H9 (cell line): ENCODE measurements at regions not wholly inside any gene's neighbourhood (a gene's known extent, or its start where the extent isn't known, plus 50 kb on each side); places are given as distances from the start of the nearest gene placed in this dataset.

ENCODE experiments used
- DNase-seq: peaks from one replicate; pipeline ENCODE4 v3.0.0-alpha.2; 2017
- H2AFZ ChIP-seq: one replicate; pipeline ENCODE4 v1.6.1; 2013; ENCODE audit warnings: mild to moderate bottlenecking, low read length, control low read depth, moderate library complexity
- H2AK5ac ChIP-seq: 2 replicates; pipeline ENCODE4 v1.6.1; 2013; ENCODE audit warnings: low read length, control low read depth, mixed read lengths; ENCODE audit not compliant: insufficient read length
- H2BK120ac ChIP-seq: one replicate; pipeline ENCODE4 v1.6.1; 2013; ENCODE audit warnings: low read depth, mild to moderate bottlenecking, low read length, control low read depth, inconsistent platforms; ENCODE audit not compliant: poor library complexity, severe bottlenecking
- H2BK12ac ChIP-seq: 2 replicates; pipeline ENCODE4 v1.6.1; 2013; ENCODE audit warnings: low read length, control low read depth, mixed read lengths, low read depth; ENCODE audit not compliant: insufficient read length
- H2BK15ac ChIP-seq: 2 replicates; pipeline ENCODE4 v1.6.1; 2013; ENCODE audit warnings: low read depth, low read length, control low read depth
- H2BK20ac ChIP-seq: one replicate; pipeline ENCODE4 v1.6.1; 2013; ENCODE audit warnings: low read depth, mild to moderate bottlenecking, low read length, control low read depth, inconsistent platforms; ENCODE audit not compliant: poor library complexity, severe bottlenecking
- H2BK5ac ChIP-seq: 2 replicates; pipeline ENCODE4 v1.6.1; 2013; ENCODE audit warnings: low read length, control low read depth, mixed read lengths; ENCODE audit not compliant: insufficient read length
- H3K14ac ChIP-seq: 2 replicates; pipeline ENCODE4 v1.6.1; 2013; ENCODE audit warnings: low read length, control low read depth; ENCODE audit not compliant: insufficient read depth
- H3K18ac ChIP-seq: 2 replicates; pipeline ENCODE4 v1.6.1; 2013; ENCODE audit warnings: low read depth, mild to moderate bottlenecking, mixed read lengths, low read length, control low read depth; ENCODE audit not compliant: insufficient read length
- H3K23ac ChIP-seq: 2 replicates; pipeline ENCODE4 v1.6.1; 2013; ENCODE audit warnings: low read length, control low read depth, mixed read lengths, low read depth; ENCODE audit not compliant: insufficient read length
- H3K23me2 ChIP-seq: 2 replicates; pipeline ENCODE4 v1.6.1; 2013; ENCODE audit warnings: low read depth, mild to moderate bottlenecking, mixed read lengths, low read length, control low read depth; ENCODE audit not compliant: insufficient read length, poor library complexity, severe bottlenecking
- H3K27ac ChIP-seq: 2 replicates; pipeline ENCODE4 v1.5.1; 2013; ENCODE audit warnings: low read length, control low read depth, mixed read lengths, low read depth; ENCODE audit not compliant: insufficient read length
- H3K27me3 ChIP-seq: 2 replicates; pipeline ENCODE4 v1.6.1; 2013; ENCODE audit warnings: low read length, control low read depth, inconsistent platforms; ENCODE audit not compliant: insufficient read depth
- H3K4ac ChIP-seq: 2 replicates; pipeline ENCODE4 v1.6.1; 2013; ENCODE audit warnings: low read depth, mild to moderate bottlenecking, control low read depth, inconsistent platforms, low read length, moderate library complexity
- H3K4me1 ChIP-seq: 2 replicates; pipeline ENCODE4 v1.6.1; 2013; ENCODE audit warnings: low read length, control low read depth, inconsistent platforms; ENCODE audit not compliant: insufficient read depth
- H3K4me2 ChIP-seq: 2 replicates; pipeline ENCODE4 v1.6.1; 2013; ENCODE audit warnings: low read length, control low read depth, mixed read lengths; ENCODE audit not compliant: insufficient read length, insufficient read depth
- H3K56ac ChIP-seq: 2 replicates; pipeline ENCODE4 v1.6.1; 2013; ENCODE audit warnings: low read depth, mild to moderate bottlenecking, mixed read lengths, low read length, control low read depth; ENCODE audit not compliant: insufficient read length
- H3K79me1 ChIP-seq: 2 replicates; pipeline ENCODE4 v1.6.1; 2013; ENCODE audit warnings: low read depth, mild to moderate bottlenecking, moderate library complexity, low read length, control low read depth, inconsistent platforms; ENCODE audit not compliant: insufficient read depth, poor library complexity, severe bottlenecking
- H3K79me2 ChIP-seq: 2 replicates; pipeline ENCODE4 v1.6.1; 2013; ENCODE audit warnings: low read length, control low read depth, inconsistent platforms; ENCODE audit not compliant: insufficient read depth
- H3K9ac ChIP-seq: 2 replicates; pipeline ENCODE4 v1.6.1; 2013; ENCODE audit warnings: low read length, control low read depth, mixed read lengths; ENCODE audit not compliant: insufficient read length; ENCODE audit errors: extremely low read depth
- H3K9me3 ChIP-seq: one replicate; pipeline ENCODE4 v1.6.1; 2013; ENCODE audit warnings: low read depth, low read length, inconsistent platforms; ENCODE audit not compliant: control insufficient read depth
- H3T11ph ChIP-seq: one replicate; pipeline ENCODE4 v1.6.1; 2013; ENCODE audit warnings: mild to moderate bottlenecking, low read length, control low read depth, inconsistent platforms
- H4K20me1 ChIP-seq: one replicate; pipeline ENCODE4 v1.6.1; 2013; ENCODE audit not compliant: control insufficient read depth, insufficient read length, insufficient read depth
- H4K5ac ChIP-seq: 2 replicates; pipeline ENCODE4 v1.6.1; 2013; ENCODE audit warnings: low read depth, mild to moderate bottlenecking, mixed read lengths, low read length, control low read depth; ENCODE audit not compliant: insufficient read length
- H4K8ac ChIP-seq: replicated peaks from 2 replicates; pipeline ENCODE4 v1.6.1; 2013; ENCODE audit warnings: low read length, control low read depth, mixed read lengths, low read depth; ENCODE audit not compliant: insufficient read length
- H4K91ac ChIP-seq: 2 replicates; pipeline ENCODE4 v1.6.1; 2013; ENCODE audit warnings: low read depth, mild to moderate bottlenecking, moderate library complexity, mixed read lengths, low read length, control low read depth; ENCODE audit not compliant: insufficient read length
- H3K27ac Mint-ChIP-seq, 3 experiments: 2 replicates in 2 of 3; 3 replicates in 1 of 3; pipeline ENCODE4 v1.8.0; 2020 to 2021; ENCODE audit warnings: mixed read lengths in 3 of 3, mild to moderate bottlenecking in 1 of 3, moderate library complexity in 1 of 3
- H3K27me3 Mint-ChIP-seq: 2 replicates; pipeline ENCODE4 v1.8.0; 2021; ENCODE audit warnings: low read depth, mild to moderate bottlenecking, moderate library complexity, mixed read lengths
- H3K36me3 Mint-ChIP-seq, 3 experiments: 2 replicates in 2 of 3; 3 replicates in 1 of 3; pipeline ENCODE4 v1.8.0; 2020 to 2021; ENCODE audit warnings: low read depth in 3 of 3, mixed read lengths in 3 of 3; ENCODE audit not compliant: insufficient read depth in 1 of 3
- H3K4me1 Mint-ChIP-seq, 2 experiments: 2 replicates each; pipeline ENCODE4 v1.8.0; 2020; ENCODE audit warnings: mixed read lengths in 2 of 2
- H3K4me3 Mint-ChIP-seq, 2 experiments: 2 replicates in 1 of 2; 3 replicates in 1 of 2; pipeline ENCODE4 v1.8.0; 2020 to 2021; ENCODE audit warnings: mild to moderate bottlenecking in 2 of 2, mixed read lengths in 2 of 2, moderate library complexity in 1 of 2
- H3K9me3 Mint-ChIP-seq, 2 experiments: 2 replicates in 1 of 2; 3 replicates in 1 of 2; pipeline ENCODE4 v1.8.0; 2020; ENCODE audit warnings: mild to moderate bottlenecking in 2 of 2, mixed read lengths in 2 of 2, moderate library complexity in 1 of 2
- CTCF ChIP-seq: fragments of 200-600 bp; sonication (generic); conservative IDR thresholded peaks from 3 replicates; pipeline ENCODE4 v1.8.0; 2021; ENCODE audit warnings: antibody characterized with exemption, mild to moderate bottlenecking
- WGBS: extraction: QIAGEN DNeasy Blood & Tissue Kit; methylation state at CpG from one replicate; pipeline ENCODE4 v1.1.7; 2013; ENCODE audit warnings: missing lambda C conversion rate, low lambda C conversion rate, mixed read lengths; ENCODE audit not compliant: insufficient read length; ENCODE audit errors: extremely low coverage; 5-methylcytosine and 5-hydroxymethylcytosine counted together

GRCh38 chr4:110961066-110961465 lies 338.2 kb upstream of the PITX2 start:
- WGBS = no CpG with 5 or more reads among the region's 3 CpGs
- no peak overlapping the region for H3K14ac ChIP-seq
- H2BK12ac ChIP-seq = no peak overlapping the region
- no peaks in the 10 kb centered on the region for H3K27me3 ChIP-seq
- Mint-ChIP-seq H3K4me1 (peaks cover 7 to 9% of the 10 kb centered on the region in 2 experiments; a peak in 3 of 4 replicates), H3K27ac (no peak overlapping the region), H3K4me3 (no peak overlapping the region), H3K9me3 (no peaks in the 10 kb centered on the region), H3K27me3 (no peaks in the 10 kb centered on the region; the same call in 1 of the 2 replicates), H3K36me3 (no peaks in the 10 kb centered on the region)
- no peak overlapping the region for H3K18ac ChIP-seq
- H3K4ac ChIP-seq = no peak overlapping the region
- no peak overlapping the region for H2AK5ac ChIP-seq
- H2BK120ac ChIP-seq = no peak overlapping the region
- H3K56ac ChIP-seq = no peak overlapping the region
- no peak overlapping the region for H4K91ac ChIP-seq
- no peaks in the 10 kb centered on the region for H3K23me2 ChIP-seq
- no peak overlapping the region for H3K27ac ChIP-seq
- H3K9me3 ChIP-seq = no peaks in the 10 kb centered on the region
- H3K4me1 ChIP-seq = peaks cover 5% of the 10 kb centered on the region; the same call in 1 of the 2 replicates
- H3K79me2 ChIP-seq = no peaks in the 10 kb centered on the region
- H2AFZ ChIP-seq = no peak overlapping the region
- H3K9ac ChIP-seq = no peak overlapping the region
- H2BK5ac ChIP-seq = no peak overlapping the region
- H3T11ph ChIP-seq = no peak overlapping the region
- no peaks in the 10 kb centered on the region for H4K20me1 ChIP-seq
- TF ChIP-seq CTCF = no peak
- no peak overlapping the region for H3K4me2 ChIP-seq
- no peak overlapping the region for H4K5ac ChIP-seq
- no peak overlapping the region for H2BK15ac ChIP-seq
- DNase-seq = no peak
- H3K79me1 ChIP-seq = no peaks in the 10 kb centered on the region
- no peak overlapping the region for H4K8ac ChIP-seq
- no peak overlapping the region for H2BK20ac ChIP-seq
- H3K23ac ChIP-seq = no peak overlapping the region
